ENCODE measurements at regions not wholly inside any gene's neighbourhood (a gene's known extent, or its start where the extent isn't known, plus 50 kb on each side); places are given as distances from the start of the nearest gene placed in this dataset.

DNA sequence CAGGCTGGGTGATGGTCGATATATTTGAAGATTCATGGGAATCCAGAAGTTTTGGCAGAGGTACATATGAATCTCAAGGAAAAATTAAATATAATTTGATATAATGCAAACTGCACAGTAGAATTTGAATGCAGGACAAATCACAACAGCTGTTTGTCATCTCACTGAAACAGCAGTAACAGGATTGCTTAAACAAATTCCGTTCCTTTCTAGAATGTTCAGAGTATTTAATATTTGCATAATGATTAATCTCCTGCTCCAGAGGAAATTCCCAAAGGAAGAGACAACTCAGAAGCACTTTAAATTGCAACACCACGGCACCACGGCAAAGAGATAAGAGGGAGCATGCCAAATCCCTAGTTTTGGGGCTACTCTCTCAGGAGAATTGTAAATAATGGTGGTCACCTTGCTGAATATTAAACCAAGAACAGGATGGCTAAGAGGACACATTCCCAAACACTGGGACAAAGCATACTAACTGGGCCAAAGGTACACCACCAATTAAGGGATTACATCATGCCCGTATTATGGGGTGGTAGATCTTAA, 67.8 kb upstream of the MAP4K3 start:
- DNase-seq (ENCODE audit: low spot score), result peak; percentile 43
- intact Hi-C loops (cut with micrococcal nuclease; ENCODE audit: unreplicated experiment), result no loop called here
- CTCF ChIA-PET, result no interaction called here

DNA sequence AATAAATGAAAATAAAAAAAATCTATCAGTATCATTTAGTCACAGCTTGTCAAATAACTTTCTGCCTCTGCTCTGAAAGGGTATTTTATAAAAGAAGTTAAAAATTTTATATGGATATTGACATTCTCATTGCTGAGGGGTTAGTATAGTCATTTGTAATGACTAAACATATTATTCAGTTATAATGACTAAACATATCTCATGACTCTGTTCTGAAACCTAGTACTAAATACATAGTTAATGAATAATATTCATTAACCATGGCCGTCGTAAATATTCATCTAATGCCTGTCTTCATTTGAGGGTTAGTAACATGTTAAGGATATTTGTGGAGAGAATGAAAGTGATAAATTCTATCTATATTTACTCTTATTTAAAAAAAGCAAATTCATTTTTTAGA, 69.1 kb upstream of the MAP4K3 start:
- ChIA-PET POLR2A (ENCODE audit: low non-redundant PET) (no interaction called here), CTCF (no interaction called here)
- no peak overlapping the region for H3K27ac ChIP-seq (ENCODE audit: low read depth, low read length, poor library complexity, severe bottlenecking)
- no TSS peak for BruUV-seq (replicated peaks)
- H3K9me3 ChIP-seq (ENCODE audit: low read depth, low read length, poor library complexity, severe bottlenecking), result no peaks in the 10 kb centered on the region
- TF ChIP-seq, protein P1, sequence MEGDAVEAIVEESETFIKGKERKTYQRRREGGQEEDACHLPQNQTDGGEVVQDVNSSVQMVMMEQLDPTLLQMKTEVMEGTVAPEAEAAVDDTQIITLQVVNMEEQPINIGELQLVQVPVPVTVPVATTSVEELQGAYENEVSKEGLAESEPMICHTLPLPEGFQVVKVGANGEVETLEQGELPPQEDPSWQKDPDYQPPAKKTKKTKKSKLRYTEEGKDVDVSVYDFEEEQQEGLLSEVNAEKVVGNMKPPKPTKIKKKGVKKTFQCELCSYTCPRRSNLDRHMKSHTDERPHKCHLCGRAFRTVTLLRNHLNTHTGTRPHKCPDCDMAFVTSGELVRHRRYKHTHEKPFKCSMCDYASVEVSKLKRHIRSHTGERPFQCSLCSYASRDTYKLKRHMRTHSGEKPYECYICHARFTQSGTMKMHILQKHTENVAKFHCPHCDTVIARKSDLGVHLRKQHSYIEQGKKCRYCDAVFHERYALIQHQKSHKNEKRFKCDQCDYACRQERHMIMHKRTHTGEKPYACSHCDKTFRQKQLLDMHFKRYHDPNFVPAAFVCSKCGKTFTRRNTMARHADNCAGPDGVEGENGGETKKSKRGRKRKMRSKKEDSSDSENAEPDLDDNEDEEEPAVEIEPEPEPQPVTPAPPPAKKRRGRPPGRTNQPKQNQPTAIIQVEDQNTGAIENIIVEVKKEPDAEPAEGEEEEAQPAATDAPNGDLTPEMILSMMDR (conservative IDR thresholded peaks at IDR 0.05; ENCODE audit: low read depth, low read length), result no peak
- no peak for TF ChIP-seq EZH2 (IDR thresholded peaks at IDR 0.05; ENCODE audit: borderline replicate concordance, low read depth, low read length, poor library complexity, severe bottlenecking)
- no peak overlapping the region for H3K4me3 ChIP-seq (ENCODE audit: low read depth, low read length, poor library complexity, severe bottlenecking)
- DNase-seq (ENCODE audit: low spot score), result no peak
- peaks cover 15% of the 10 kb centered on the region for H3K4me1 ChIP-seq (ENCODE audit: insufficient read depth, low read length, poor library complexity, severe bottlenecking)
- H3K36me3 ChIP-seq (ENCODE audit: insufficient read depth, low read length, poor library complexity, severe bottlenecking), result no peaks in the 10 kb centered on the region
- intact Hi-C loops (cut with micrococcal nuclease; ENCODE audit: unreplicated experiment), result no loop called here
- H3K27me3 ChIP-seq (replicated peaks; ENCODE audit: insufficient read depth, low read depth, low read length, poor library complexity), result no peaks in the 10 kb centered on the region

More for the DNA sequence above, 67.8 kb upstream of the MAP4K3 start:
- POLR2A ChIA-PET (ENCODE audit: low non-redundant PET), result no interaction called here
- Histone ChIP-seq H3K4me1 (ENCODE audit: insufficient read depth, low read length, poor library complexity, severe bottlenecking) (peaks cover 15% of the 10 kb centered on the region), H3K4me3 (ENCODE audit: low read depth, low read length, poor library complexity, severe bottlenecking) (no peak overlapping the region), H3K27ac (ENCODE audit: low read depth, low read length, poor library complexity, severe bottlenecking) (no peak overlapping the region), H3K36me3 (ENCODE audit: insufficient read depth, low read length, poor library complexity, severe bottlenecking) (no peaks in the 10 kb centered on the region), H3K9me3 (ENCODE audit: low read depth, low read length, poor library complexity, severe bottlenecking) (no peaks in the 10 kb centered on the region), H3K27me3 (replicated peaks; ENCODE audit: insufficient read depth, low read depth, low read length, poor library complexity) (no peaks in the 10 kb centered on the region)
- TF ChIP-seq, protein P1 (conservative IDR thresholded peaks at IDR 0.05; ENCODE audit: low read depth, low read length), result no peak
- no peak for TF ChIP-seq EZH2 (IDR thresholded peaks at IDR 0.05; ENCODE audit: borderline replicate concordance, low read depth, low read length, poor library complexity, severe bottlenecking)
- BruUV-seq (replicated peaks), result no TSS peak

DNA sequence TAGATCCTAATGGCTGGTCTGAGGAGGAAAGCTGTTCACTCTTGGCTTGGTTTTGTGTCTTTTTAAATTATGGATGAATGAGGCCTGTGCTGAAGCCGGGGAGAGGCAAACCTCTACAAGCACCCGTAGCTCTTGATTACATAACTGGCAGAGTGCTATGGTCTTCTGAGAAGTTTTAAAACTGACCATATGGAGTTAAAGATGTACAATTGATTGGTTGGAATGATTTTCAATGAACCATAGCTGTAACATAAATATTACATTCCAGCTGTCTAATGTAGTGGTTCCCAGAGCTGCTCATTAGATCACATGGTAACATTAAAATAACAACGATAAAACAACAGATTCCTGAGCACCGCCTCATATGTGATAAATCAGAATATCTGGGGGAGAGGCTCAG, 71.1 kb upstream of the MAP4K3 start:
- H3K4me1 ChIP-seq (ENCODE audit: insufficient read depth, low read length, poor library complexity, severe bottlenecking), result peaks cover 35% of the 10 kb centered on the region
- DNase-seq (ENCODE audit: low spot score), result no peak
- TF ChIP-seq, protein P1 (conservative IDR thresholded peaks at IDR 0.05; ENCODE audit: low read depth, low read length), result no peak
- no peak for TF ChIP-seq EZH2 (IDR thresholded peaks at IDR 0.05; ENCODE audit: borderline replicate concordance, low read depth, low read length, poor library complexity, severe bottlenecking)

More for the DNA sequence above, 71.1 kb upstream of the MAP4K3 start:
- intact Hi-C loops (cut with micrococcal nuclease; ENCODE audit: unreplicated experiment), result no loop called here
- no peaks in the 10 kb centered on the region for H3K36me3 ChIP-seq (ENCODE audit: insufficient read depth, low read length, poor library complexity, severe bottlenecking)
- no peak overlapping the region for H3K4me3 ChIP-seq (ENCODE audit: low read depth, low read length, poor library complexity, severe bottlenecking)
- no peaks in the 10 kb centered on the region for H3K9me3 ChIP-seq (ENCODE audit: low read depth, low read length, poor library complexity, severe bottlenecking)
- BruUV-seq (replicated peaks), result no TSS peak
- H3K27me3 ChIP-seq (replicated peaks; ENCODE audit: insufficient read depth, low read depth, low read length, poor library complexity), result no peaks in the 10 kb centered on the region
- H3K27ac ChIP-seq (ENCODE audit: low read depth, low read length, poor library complexity, severe bottlenecking), result no peak overlapping the region
- POLR2A ChIA-PET (ENCODE audit: low non-redundant PET), result no interaction called here
- CTCF ChIA-PET, result no interaction called here

All from A673 (cell line).